ENCODE measurements at regions not wholly inside any gene's neighbourhood (a gene's known extent, or its start where the extent isn't known, plus 50 kb on each side); places are given as distances from the start of the nearest gene placed in this dataset.

GRCh38 chr4:158422546-158422945, 99.1 kb upstream of the RXFP1 start:
- Histone ChIP-seq H3K27me3 (ENCODE audit: control insufficient read depth, low read length) (no peaks in the 10 kb centered on the region), H3K27ac (ENCODE audit: low read depth, low read length) (no peak overlapping the region), H3K4me1 (ENCODE audit: control insufficient read depth, low read length) (no peaks in the 10 kb centered on the region), H3F3A (ENCODE audit: control insufficient read depth, insufficient read depth) (no peaks in the 10 kb centered on the region), H3K9me2 (replicated peaks; ENCODE audit: control insufficient read depth, low read length) (no peaks in the 10 kb centered on the region), H3K9me3 (ENCODE audit: control insufficient read depth, insufficient read depth, low read length) (no peaks in the 10 kb centered on the region), H3K4me3 (ENCODE audit: low read length) (no peak overlapping the region), H3K36me3 (ENCODE audit: control insufficient read depth, low read length) (no peaks in the 10 kb centered on the region), H4K20me1 (ENCODE audit: control insufficient read depth, insufficient read depth, low read depth, low read length) (no peaks in the 10 kb centered on the region), H3K4me2 (ENCODE audit: low read length) (no peak overlapping the region), H3K79me2 (ENCODE audit: control insufficient read depth, low read length) (no peaks in the 10 kb centered on the region)
- TF ChIP-seq CTCF (IDR thresholded peaks at IDR 0.05; ENCODE audit: low read depth, low read length, poor library complexity, severe bottlenecking), result no peak
- TF ChIP-seq EZH2phosphoT487 (IDR thresholded peaks at IDR 0.05; ENCODE audit: borderline replicate concordance, low read length), result no peak

DNA sequence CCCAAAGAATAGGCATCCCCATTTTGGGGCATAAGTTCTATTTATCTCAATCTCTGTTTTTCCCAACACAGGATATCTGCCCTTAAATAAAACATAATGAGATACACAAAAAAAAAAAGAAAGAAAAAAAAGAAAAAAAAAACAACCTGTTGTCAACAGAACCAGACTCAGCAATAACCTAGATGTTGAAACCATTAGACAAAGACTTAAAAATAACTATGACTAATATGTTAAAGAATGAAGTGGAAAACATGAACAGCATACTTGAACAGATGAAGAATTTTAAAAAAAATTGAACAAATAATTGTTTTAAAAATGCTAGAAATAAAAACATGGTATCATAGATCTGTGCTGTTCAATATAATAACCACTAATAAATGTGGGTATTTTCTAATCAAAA, 93.4 kb upstream of the RXFP1 start:
- Histone ChIP-seq H3K27ac (ENCODE audit: low read depth, low read length) (no peak overlapping the region), H3K79me2 (ENCODE audit: control insufficient read depth, low read length) (no peaks in the 10 kb centered on the region), H3F3A (ENCODE audit: control insufficient read depth, insufficient read depth) (no peaks in the 10 kb centered on the region), H3K4me2 (ENCODE audit: low read length) (no peak overlapping the region), H3K9me3 (ENCODE audit: control insufficient read depth, insufficient read depth, low read length) (no peaks in the 10 kb centered on the region), H3K4me1 (ENCODE audit: control insufficient read depth, low read length) (no peaks in the 10 kb centered on the region), H4K20me1 (ENCODE audit: control insufficient read depth, insufficient read depth, low read depth, low read length) (no peaks in the 10 kb centered on the region), H3K9me2 (replicated peaks; ENCODE audit: control insufficient read depth, low read length) (no peaks in the 10 kb centered on the region), H3K4me3 (ENCODE audit: low read length) (no peak overlapping the region), H3K27me3 (ENCODE audit: control insufficient read depth, low read length) (no peaks in the 10 kb centered on the region), H3K36me3 (ENCODE audit: control insufficient read depth, low read length) (no peaks in the 10 kb centered on the region)
- TF ChIP-seq CTCF (IDR thresholded peaks at IDR 0.05; ENCODE audit: low read depth, low read length, poor library complexity, severe bottlenecking) (no peak), EZH2phosphoT487 (IDR thresholded peaks at IDR 0.05; ENCODE audit: borderline replicate concordance, low read length) (no peak)

DNA sequence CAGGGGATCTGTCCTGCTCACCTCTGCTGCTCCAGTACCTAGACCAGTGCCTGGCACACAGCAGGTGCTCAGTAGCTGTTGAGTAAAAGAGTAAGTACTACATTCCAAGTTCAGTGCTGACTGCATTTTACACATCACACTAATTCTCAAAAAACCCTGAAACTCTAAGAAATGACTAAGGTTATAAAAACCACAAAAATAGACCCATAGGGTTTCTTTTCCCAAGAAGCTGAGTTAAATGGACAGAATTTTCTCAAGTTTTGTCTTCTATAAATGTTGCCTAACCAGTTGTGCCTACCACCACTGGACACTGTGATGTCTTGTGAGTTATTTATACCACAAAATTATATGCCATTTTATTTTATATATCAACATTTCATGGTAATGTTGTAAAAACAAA, 78.9 kb upstream of the RXFP1 start:
- no peak overlapping the region for H3K4me2 ChIP-seq (ENCODE audit: low read length)
- H3F3A ChIP-seq (ENCODE audit: control insufficient read depth, insufficient read depth), result no peaks in the 10 kb centered on the region
- TF ChIP-seq CTCF (IDR thresholded peaks at IDR 0.05; ENCODE audit: low read depth, low read length, poor library complexity, severe bottlenecking) (no peak), EZH2phosphoT487 (IDR thresholded peaks at IDR 0.05; ENCODE audit: borderline replicate concordance, low read length) (no peak)
- no peaks in the 10 kb centered on the region for H3K9me3 ChIP-seq (ENCODE audit: control insufficient read depth, insufficient read depth, low read length)
- H3K9me2 ChIP-seq (replicated peaks; ENCODE audit: control insufficient read depth, low read length), result no peaks in the 10 kb centered on the region
- no peaks in the 10 kb centered on the region for H3K27me3 ChIP-seq (ENCODE audit: control insufficient read depth, low read length)
- H3K79me2 ChIP-seq (ENCODE audit: control insufficient read depth, low read length), result no peaks in the 10 kb centered on the region
- no peak overlapping the region for H3K27ac ChIP-seq (ENCODE audit: low read depth, low read length)
- H3K4me3 ChIP-seq (ENCODE audit: low read length), result no peak overlapping the region
- H4K20me1 ChIP-seq (ENCODE audit: control insufficient read depth, insufficient read depth, low read depth, low read length), result no peaks in the 10 kb centered on the region
- H3K4me1 ChIP-seq (ENCODE audit: control insufficient read depth, low read length), result no peaks in the 10 kb centered on the region
- H3K36me3 ChIP-seq (ENCODE audit: control insufficient read depth, low read length), result no peaks in the 10 kb centered on the region

- no peak for TF ChIP-seq CTCF (IDR thresholded peaks at IDR 0.05; ENCODE audit: low read depth, low read length, poor library complexity, severe bottlenecking)
- TF ChIP-seq EZH2phosphoT487 (IDR thresholded peaks at IDR 0.05; ENCODE audit: borderline replicate concordance, low read length), result no peak
- no peak overlapping the region for H3K4me2 ChIP-seq (ENCODE audit: low read length)
- H3K27ac ChIP-seq (ENCODE audit: low read depth, low read length), result no peak overlapping the region
- H3K9me2 ChIP-seq (replicated peaks; ENCODE audit: control insufficient read depth, low read length), result no peaks in the 10 kb centered on the region
- H3K79me2 ChIP-seq (ENCODE audit: control insufficient read depth, low read length), result no peaks in the 10 kb centered on the region
- no peaks in the 10 kb centered on the region for H3K27me3 ChIP-seq (ENCODE audit: control insufficient read depth, low read length)
- H4K20me1 ChIP-seq (ENCODE audit: control insufficient read depth, insufficient read depth, low read depth, low read length), result no peaks in the 10 kb centered on the region
- H3K4me1 ChIP-seq (ENCODE audit: control insufficient read depth, low read length), result no peaks in the 10 kb centered on the region
- H3F3A ChIP-seq (ENCODE audit: control insufficient read depth, insufficient read depth), result no peaks in the 10 kb centered on the region
- H3K9me3 ChIP-seq (ENCODE audit: control insufficient read depth, insufficient read depth, low read length), result no peaks in the 10 kb centered on the region
- no peaks in the 10 kb centered on the region for H3K36me3 ChIP-seq (ENCODE audit: control insufficient read depth, low read length)
- no peak overlapping the region for H3K4me3 ChIP-seq (ENCODE audit: low read length)
Measured at GRCh38 chr4:158443731-158444130, 78.0 kb upstream of the RXFP1 start.

Data from DOHH2 (cell line).